ENCODE measurements at regions not wholly inside any gene's neighbourhood (a gene's known extent, or its start where the extent isn't known, plus 50 kb on each side); places are given as distances from the start of the nearest gene placed in this dataset.

GRCh38 chr13:72346716-72347115, 380.7 kb downstream of the MZT1 start:
- TF ChIP-seq CTCF (IDR thresholded peaks at IDR 0.05): no peak
- no peak for TF ChIP-seq POLR2A (IDR thresholded peaks at IDR 0.05)

All from esophagus squamous epithelium (tissue), 4 donors.